Fibroblast of upper back skin (primary cell): ENCODE measurements at regions not wholly inside any gene's neighbourhood (a gene's known extent, or its start where the extent isn't known, plus 50 kb on each side); places are given as distances from the start of the nearest gene placed in this dataset.
"Not testable (repeated sequence)": the region's sequence is repeated elsewhere in the genome, so short reads cannot be mapped to it uniquely, and the experiment has no call there.

Source experiments
- DNase-seq: peaks from one replicate; pipeline ENCODE4 v3.0.0-alpha.2; 2013

DNA sequence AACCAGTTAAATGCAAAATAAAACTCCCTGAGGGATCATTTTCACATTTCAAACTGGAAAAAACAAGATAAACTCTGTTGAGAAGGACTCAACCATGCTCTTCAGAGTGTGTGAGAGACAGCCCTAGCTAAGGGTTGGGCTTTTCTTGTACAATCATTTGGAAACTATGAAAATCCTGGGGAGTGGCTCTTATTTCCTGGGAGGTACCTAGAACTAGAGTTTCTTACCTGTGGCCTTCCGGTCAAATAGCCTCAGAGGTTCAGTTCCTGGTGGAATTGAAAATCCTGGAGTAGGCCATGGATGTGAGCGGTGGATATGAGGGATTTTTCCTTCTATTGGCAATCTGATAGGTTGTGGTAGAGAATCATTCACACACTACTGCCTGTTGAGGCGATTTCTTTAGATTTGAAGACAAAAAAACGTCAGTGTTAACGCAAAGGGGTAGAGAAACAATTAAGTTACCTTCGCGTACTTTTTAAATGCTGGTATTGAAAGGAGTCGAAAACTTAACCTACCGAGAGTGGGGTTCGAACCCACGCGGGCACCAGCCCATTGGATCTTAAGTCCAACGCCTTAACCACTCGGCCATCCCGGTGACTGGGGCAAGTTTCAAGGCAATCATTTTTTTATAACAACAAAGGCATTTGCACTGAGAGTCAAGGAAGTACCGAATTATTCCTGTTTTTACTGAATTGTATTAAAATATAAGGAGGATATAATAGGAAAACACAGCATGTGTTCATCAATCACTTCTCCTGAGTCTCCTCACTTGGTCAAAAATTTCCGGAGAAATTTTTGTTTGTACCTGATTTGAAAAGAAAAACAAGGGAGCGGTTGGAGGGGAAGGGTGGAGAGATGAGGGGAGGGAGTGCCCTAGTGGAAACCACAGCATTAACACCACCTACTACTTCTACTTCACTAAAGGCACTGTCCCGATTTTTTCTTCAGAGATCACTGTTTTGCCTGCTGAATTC, 191.3 kb downstream of the OR2B2 start:
- DNase-seq = peak; percentile 12

DNA sequence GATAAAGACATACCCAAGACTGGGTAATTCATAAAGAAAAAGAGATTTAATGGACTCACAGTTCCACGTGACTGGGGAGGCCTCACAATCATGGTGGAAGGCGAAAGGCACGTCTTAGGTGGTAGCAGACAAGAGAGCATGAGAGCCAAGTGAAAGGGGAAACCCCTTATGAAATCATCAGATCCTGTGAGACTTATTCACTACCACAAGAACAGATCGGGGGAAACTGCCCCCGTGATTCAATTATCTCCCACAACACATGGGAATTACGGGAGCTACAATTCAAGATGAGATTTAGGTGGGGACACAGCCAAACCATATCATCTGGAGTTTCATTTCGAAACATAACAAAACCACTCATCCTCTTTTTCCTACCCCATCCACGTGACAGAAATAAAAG, 193.2 kb downstream of the OR2B2 start:
- not testable (repeated sequence) for DNase-seq

DNA sequence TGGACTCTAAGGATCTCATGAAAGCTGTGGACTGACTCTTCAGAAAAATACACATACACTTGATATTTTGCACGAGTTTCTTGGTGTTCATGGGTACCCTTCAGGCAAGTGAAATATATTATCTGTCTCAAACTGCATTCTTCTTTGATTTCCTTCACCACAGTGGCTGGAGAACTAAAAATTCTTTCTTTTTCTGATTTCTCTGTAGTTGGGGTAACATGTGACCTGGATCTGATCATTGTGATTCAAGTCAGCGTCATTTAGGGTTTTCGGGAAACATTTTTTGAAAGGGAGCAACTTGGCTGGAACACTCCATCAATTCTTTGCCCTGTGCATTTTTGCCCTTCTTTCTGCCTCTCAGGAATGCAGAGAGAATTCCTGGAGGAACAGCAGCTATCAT, 205.8 kb downstream of the OR2B2 start:
- no peak for DNase-seq

DNA sequence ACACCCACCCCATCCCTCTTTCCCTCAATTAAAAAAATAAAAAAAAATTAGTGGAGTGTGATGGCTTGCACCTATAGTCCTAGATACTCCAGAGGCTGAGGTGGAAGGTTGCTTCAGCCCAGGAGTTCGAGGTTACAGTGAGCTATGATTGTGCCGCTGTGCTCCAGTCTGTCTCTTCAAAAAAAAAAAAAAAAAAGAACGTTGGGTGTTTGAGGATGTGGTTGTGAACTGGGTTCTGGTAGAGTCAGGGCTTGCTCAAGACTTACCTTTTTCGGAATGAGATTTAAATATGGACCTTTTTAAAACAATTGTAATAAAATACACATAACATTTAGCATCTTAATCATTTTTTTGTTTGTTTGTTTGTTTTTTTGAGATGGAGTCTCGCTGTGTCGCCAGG, 211.9 kb downstream of the OR2B2 start:
- no peak for DNase-seq

DNA sequence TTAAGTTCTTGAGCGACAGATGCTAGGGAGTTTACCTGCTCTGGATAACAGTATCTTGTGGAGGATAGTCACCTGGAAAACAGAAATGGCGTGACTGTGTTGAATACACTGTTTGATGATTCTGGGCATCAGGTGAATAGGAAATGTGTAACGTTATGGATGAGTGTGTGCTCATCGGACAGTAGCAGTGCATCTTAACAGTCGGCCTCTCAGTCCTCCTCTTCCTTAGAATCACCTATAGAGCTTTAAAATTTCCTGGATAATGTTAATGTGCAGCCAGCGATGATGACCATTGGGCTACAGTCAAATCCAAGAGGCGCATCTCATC, 217.7 kb downstream of the OR2B2 start:
- DNase-seq = no peak

DNA sequence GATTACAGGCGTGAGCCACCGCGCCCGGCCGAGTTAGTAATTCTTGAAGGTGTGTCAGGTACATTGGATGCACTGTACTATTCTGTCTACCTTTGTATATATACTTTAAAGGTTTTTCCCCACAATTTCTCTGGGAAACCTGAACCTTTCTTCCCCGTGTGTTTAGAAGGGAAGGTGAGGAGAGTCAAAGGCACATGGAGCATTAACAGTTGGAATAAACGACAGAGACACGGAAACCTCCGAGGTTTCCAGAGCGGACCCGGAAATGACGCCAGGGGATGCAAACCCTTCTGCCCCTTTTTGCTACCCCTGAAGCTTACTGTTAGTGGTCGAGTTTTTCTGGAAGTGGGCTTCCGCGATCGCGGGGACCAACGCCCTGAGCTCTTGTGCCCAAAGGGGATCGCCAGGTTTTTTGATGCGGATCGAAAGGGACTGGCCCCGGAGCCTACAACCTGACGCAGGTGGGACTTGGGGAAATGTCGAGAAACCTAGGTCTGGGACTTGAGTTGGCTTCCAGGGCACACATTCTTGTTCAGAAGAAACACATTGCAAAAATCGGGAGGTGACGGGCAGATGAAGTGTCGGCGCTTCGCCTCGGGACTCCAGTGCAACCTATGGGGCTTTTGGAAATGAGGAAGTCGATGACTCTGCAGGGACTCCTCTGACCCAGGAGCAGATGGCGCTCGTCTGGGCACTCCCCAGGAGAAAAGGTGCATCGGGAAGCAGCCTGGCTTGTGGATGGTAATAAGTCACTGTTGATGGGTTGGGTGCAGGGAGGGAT, 218.2 kb downstream of the OR2B2 start:
- no peak for DNase-seq

DNA sequence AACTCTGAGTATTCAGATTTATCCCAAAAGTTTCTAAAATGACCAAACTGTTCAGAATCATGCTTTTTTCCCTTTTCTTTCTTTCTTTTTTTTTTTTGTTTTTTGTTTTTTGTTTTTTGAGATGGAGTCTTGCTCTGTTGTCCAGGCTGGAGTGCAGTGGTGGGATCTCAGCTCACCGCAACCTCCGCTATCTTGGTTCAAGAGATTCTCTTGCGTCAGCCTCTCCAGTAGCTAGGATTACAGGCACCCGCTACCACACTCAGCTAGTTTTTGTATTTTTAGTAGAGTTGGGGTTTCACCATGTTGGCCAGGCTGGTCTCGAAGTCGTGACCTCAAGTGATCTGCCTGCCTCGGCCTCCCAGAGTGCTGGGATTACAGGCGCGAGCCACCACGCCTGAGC, 219.2 kb upstream of the ZNF184 start:
- not testable (repeated sequence) for DNase-seq

DNA sequence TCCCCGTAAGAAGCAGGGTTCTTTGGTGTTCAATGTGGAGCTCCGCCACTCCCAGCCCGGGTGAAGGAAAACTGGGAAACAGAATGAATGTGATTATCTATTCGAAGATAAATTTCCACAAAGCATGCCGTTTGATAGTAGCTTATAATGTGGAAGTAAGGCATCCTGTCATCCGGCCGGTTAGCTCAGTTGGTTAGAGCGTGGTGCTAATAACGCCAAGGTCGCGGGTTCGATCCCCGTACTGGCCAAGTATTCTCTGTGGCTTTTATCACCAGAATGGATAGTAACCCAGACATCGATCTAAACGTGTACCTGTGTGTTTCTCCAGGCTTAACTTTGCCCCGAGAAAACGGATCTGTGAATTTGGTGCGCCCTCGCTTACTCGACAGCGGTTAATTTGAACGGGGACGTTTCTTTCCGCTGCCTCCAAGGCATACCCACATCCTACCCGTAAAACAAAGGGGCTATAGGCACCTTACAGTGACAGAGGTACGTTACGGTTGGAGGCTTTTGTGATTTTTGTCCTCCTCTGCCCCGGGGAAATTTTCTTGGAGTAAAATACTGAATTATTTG, 215.2 kb upstream of the ZNF184 start:
- DNase-seq = peak; percentile 93

DNA sequence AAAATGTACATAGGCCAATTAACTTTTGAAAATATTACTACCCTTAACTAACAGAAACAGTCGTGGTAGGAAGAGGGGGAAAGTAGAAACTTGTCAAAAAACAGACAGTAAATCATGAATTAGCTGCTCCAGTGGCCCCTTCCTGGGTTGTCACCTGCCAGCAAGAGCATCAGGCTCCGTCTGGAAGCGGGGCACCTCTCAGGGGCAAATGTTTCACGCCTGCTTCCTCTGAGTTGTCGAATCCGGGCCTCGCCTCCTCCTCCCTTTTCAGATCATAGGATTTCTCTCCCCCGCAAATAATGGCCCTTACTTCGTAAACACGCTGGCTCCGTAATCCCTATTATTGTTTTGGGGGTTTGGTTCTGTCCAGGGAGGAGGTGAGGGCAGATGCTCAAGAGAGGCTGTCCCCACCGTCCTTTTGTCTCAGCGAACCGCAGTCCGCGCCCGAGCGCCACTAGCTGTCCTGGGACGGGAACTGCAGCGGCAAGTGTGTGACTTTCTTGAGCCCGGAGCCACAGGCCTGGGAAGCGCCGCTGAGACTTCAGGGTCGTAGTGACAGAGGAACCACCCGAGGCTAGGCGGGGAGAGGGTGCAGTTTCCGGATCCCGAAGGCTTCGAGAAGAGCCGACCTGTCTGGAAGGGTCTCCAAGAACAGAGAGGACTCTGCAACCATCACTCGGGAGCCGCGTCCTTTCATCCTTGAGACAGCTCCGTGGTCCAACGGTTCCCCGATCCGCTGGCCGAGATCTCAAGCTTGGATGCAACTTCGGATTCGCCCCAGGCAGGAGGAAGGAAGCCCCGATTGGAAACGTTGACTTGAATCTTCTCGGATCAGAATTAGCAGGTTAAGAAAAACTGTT, 214.5 kb upstream of the ZNF184 start:
- peak; percentile 69 for DNase-seq

DNA sequence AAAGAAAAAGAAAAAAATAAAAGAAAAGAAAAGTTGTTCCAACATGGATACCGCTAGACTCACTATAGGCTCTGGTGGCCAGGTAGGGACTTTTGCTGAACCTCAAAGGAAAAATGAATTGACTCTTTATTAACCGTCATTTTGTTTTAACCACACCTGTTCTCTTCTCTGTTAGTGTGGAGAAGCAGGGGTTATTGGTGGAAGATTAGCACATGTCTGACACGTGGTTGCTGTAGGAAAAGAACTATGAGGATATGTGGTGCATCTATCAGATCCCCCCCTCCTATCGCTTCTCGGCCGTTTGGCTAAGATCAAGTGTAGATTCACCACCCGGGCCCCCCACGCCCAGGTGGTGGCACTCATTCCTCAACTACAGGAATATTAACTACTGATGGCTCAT, 212.4 kb upstream of the ZNF184 start:
- DNase-seq = no peak

DNA sequence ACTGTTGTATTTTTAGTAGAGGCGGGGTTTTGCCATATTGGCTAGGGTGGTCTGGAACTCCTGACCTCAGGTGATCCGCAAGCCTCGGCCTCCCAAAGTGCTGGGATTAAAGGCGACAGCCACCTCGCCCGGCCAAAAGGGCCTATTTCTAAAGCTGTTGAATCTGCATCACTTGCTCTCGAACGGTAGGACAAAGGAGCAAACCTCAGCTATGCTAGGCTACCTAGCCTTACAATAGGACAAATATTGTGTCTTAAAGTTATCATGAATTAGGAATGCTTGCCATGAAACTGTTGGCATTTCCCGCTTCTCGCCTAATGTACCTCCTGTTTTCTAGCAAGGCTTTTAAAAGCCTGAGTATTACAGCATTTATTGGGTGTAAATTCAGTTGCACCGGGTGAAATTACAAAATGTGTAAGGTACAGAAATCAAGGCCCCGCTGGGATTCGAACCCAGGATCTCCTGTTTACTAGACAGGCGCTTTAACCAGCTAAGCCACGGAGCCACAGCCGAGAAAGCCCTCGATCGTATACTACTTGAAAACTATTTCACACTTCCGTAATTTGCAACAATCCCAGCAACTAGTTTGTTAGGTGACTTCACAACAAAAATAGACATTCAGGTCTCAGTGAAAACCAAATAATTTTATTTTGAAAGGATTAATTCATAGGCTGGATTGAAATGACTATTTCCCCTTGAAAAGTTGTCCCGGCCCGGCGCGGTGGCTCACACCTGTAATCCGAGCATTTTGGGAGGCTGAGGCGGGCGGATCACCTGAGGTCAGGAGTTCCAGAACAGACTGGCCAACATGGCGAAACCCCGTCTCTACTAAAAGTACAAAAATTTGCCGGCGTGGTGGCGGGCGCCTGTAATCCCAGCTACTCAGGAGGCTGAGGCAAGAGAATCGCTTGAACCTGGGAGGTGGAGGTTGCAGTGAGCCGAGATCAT, 211.6 kb upstream of the ZNF184 start:
- DNase-seq = peak; percentile 74

DNA sequence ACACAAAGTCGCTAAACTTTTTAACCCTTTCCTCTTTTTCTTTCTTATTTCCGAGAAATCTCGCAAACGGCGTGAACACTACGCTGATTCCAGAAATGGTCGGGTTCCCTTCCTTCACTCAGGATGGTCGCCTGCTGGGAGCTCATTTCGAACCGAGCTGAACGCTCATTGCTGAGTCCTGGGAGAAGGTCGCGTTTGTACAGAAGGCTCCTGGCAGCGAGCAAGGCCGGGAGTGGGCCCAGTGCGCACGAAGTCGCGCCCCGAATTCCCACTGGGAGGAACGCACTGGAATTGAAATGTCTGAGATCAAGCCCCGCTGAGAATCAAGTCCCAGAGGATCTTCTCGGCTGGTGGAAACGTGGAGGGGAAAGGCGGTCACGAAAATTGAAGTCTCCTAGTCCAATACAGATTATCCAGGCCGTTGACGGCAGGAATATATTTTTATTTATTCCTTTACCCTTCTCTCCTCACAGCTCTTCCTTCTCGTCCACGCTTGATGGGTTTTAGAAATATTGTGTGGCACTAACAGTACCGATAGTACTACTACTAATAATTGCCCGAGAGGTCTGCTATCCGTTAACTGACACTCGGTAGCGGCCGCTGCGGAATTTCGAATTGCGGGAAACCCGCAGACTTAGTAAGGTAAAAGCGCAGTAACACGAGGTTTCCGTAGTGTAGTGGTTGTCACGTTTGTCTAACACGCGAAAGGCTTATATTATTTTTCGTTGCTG, 207.2 kb upstream of the ZNF184 start:
- no peak for DNase-seq

DNA sequence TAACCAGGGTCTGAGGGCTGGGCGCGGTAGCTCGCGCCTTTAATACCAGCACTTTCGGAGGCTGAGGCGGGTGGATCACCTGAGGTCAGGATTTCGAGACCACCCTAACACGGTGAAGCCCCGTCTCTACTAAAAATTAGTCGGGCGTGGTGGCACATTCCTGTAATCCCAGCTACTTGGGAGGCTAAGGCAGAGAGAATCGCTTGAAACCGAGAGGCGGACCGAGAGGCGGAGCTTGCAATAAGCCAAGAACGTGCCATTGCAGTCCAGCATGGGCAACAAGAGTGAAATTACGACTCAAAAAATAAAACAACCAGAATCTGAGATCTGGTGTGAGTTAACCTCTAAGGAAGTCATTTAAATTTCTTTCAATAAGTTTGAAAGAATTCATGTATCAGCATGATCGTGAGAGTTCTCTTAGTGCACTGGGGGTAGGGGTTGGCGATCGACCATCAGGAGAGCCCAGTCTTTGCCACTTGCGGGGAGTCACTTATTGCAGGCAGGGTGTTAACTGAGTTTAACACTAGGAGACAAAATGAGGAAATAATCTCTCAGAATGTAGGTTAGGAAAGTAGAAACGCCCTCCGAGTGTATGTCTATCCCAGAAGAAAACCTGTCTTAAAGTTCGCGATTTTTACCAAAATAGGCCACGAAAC, 206.5 kb upstream of the ZNF184 start:
- no peak for DNase-seq

DNA sequence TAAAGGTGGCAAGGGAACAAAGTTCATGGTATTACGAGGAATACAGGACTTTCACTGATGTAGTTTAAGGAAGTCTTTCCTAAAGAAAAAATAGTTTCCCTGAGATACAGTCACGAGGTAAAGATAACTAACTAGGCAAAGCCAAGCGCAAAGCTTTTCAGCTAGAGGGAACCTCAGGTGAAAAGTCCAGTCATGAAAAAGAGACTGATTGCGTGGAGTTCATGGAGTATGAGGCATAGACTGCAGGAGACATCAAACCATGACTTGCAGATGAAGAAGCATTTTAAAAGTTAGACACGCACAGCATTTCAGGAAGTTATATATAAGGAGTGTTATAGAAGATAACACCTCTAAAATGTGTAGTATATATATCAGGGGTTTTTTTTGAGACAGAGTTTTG, 205.6 kb upstream of the ZNF184 start:
- DNase-seq = no peak

DNA sequence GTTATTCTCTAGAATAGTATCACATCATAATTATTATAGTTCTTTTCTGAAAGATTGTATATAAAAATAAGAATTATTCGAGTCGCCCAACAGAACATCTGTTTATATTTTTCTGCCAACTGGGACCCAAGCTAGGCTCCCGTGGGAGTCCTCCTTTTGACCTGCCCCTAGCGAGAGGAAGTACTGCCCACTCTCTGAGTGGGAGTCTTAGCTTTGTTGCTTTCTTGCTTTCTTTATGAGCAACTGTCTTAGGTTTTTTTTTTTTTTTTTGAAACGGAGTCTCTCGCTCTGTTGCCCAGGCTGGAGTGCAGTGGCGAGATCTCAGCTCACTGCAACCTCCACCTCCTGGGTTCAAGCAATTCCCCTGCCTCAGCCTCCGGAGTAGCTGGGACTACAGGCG, 202.0 kb upstream of the ZNF184 start:
- DNase-seq = no peak

DNA sequence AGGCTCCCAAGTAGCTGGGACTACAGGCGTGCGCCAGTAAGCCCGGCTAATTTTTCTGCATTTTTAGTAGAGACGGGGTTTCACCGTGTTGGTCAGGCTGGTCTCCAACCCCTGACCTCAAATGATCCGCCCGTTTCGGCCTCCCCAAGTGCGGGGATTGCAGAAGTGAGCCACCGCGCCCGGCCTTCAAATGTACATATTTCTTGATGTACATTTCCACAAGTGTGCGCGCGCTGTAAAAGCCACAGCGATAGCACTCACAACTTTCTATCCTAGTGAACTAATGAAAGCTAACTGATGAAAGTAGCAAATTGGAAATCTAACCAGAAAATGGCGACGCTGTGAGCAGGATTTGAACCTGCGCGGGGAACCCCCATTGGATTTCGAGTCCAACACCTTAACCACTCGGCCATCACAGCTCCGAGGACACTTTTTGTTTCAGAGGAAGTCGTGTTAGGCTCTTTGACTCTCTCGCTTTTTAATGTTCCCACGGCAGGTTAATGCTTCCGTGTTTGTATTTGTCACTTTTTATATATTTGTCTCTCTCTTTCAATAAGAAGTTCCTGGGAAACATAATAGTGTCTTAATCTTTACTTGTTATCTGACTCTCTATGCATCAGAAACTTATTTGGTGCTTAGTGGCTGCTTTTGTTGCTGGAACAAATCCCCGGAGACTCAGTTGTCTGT, 199.4 kb upstream of the ZNF184 start:
- DNase-seq = peak; percentile 61

DNA sequence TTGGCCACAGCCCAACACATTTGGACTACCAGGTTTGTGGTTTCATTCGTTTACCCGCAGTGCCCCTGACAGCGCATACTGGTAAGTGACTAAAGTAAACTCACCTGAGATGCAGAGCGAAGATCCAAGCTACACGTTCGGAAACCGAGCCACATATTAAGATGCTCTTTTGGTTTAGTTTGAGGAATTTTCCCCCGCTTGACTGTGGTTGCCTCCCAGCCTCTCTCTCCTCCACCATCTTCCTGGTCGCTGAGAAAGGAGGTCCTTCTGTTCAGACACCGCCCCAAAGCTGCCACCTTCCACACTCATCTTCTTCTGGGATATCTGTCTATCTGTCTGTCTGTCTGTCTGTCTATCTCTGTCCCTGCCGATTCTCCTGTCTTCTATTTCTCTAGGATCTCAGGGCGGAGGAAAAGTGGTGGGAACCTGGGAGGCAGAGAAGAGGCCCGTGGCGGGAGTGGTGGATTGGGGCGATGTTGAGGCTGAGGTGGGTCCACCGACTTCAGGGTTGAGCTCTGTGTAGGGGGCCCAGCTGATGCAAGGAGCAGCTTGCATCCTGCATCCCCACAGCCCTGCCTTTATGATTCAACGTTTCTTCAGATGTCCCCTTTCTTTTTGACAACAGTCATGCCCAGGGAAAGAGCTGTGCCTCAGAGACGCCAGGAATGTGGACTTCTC, 196.9 kb upstream of the ZNF184 start:
- no peak for DNase-seq

DNA sequence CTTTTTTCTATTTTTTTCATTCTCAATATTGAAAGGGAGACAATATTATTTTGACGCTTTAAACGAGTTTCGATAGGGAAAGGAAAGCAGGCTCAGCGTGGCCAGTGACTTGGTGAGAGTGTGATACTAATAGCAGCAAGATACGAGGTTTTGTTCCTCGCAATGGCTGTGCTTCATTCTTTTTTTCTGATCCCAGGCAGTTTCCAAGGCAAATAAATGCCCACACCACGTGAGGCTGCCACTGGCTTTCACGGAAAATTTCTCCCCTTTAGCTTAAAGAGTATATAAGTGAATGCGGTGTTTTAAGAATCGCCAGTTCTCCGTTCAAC, 196.4 kb upstream of the ZNF184 start:
- DNase-seq = no peak
